ENCODE measurements at regions not wholly inside any gene's neighbourhood (a gene's known extent, or its start where the extent isn't known, plus 50 kb on each side); places are given as distances from the start of the nearest gene placed in this dataset.
"Not testable (repeated sequence)": the region's sequence is repeated elsewhere in the genome, so short reads cannot be mapped to it uniquely, and the experiment has no call there.

DNA sequence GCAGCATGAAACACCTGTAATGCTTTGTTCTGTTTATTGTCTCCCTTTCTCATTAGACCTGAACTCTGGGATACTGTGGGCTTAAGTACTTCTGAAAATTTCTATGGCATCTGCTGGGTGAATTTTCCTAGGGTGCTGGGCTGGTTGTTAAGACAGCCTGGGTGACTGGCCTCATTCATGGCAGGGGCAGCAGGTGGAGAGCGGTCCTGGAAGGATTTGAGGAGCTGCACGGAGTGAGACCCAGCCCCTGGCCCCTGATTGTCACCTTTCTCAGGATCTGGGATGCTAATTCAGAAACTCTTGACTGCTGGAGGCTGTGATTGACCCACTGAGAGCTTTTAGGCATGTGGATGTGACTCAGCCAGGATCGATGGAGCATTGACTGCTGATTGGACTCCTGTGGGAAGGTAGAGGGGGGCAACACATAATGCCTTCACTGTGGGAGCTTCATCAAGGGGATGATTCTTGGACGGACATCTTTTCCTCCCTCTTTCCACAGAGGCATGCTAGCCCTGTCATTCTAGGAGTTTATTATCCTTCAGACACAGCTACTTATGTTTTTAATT is 252.0 kb downstream of the GOLGA6L6 start:
- H3K9ac ChIP-seq (ENCODE audit: insufficient read depth, low read length, poor library complexity, severe bottlenecking); DNase-seq; H3K4me1 Mint-ChIP-seq; H3K79me2 ChIP-seq (ENCODE audit: insufficient read depth, low read length); H3K9me3 Mint-ChIP-seq; intact Hi-C loops (cut with micrococcal nuclease); H3K4me1 ChIP-seq (ENCODE audit: control insufficient read depth in 1 of 2, insufficient read depth in 2 of 2, low read length in 2 of 2); H3K36me3 Mint-ChIP-seq; H3K4me3 ChIP-seq (replicated peaks in 1 of 3; ENCODE audit: low read depth in 2 of 3, low read length in 3 of 3); H2AFZ ChIP-seq (ENCODE audit: insufficient read depth, low read depth, low read length, poor library complexity, severe bottlenecking); H3K27me3 ChIP-seq (ENCODE audit: control insufficient read depth in 2 of 2, insufficient read depth in 2 of 2, low read length in 2 of 2); H4K20me1 ChIP-seq (ENCODE audit: insufficient read depth, low read length); H3K36me3 ChIP-seq (replicated peaks in 1 of 2; ENCODE audit: control insufficient read depth in 1 of 2, insufficient read depth in 2 of 2, low read length in 2 of 2); H3K27ac Mint-ChIP-seq; H3K27me3 Mint-ChIP-seq (ENCODE audit: low read depth in 3 of 3); H3K4me3 Mint-ChIP-seq; H3K27ac ChIP-seq (ENCODE audit: low read depth in 1 of 2, low read length in 2 of 2); H3K4me2 ChIP-seq (replicated peaks; ENCODE audit: extremely low read depth, low read length, poor library complexity, severe bottlenecking): not testable (repeated sequence)
- peaks cover 12 to 14% of the 10 kb centered on the region in 2 donors for H3K9me3 ChIP-seq (replicated peaks in 1 of 2; ENCODE audit: control insufficient read depth in 1 of 2, insufficient read depth in 1 of 2, low read length in 2 of 2)
- WGBS (ENCODE audit: insufficient coverage): 91% methylated on average over 3 of the region's 4 CpGs

DNA sequence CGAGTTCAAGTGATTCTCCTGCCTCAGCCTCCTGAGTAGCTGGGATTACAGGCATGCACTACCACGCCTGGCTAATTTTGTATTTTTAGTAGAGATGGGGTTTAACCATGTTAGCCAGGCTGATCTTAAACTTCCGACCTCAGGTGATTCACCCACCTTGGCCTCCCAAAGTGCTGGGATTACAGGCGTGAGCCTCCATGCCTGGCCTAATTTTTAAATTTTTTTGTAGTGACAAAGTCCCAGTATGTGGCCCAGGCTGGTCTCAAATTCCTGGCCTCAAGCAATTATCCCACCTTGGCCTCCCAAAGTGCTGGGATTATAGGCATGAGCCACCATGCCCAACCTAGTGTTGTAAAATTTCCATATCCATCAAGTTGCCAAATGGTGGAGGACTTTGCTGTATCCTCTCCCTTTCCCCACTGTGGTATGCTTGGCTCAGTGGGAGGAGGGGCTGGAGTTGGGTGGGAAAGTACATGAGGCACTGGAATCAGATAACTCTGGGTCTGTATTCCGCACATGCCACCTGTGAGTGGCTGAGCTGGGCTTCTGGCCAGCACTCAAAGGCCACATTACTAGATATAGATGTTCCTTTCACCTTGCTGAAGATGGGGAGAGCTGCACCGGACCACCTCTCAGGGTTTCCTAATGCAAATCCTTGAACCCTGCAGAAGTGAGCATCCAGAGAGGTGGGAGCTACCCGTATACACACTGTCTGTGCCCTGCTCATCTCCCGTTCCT is 252.6 kb downstream of the GOLGA6L6 start:
- H3K9me3 ChIP-seq (replicated peaks in 1 of 2; ENCODE audit: control insufficient read depth in 1 of 2, insufficient read depth in 1 of 2, low read length in 2 of 2); H3K27ac ChIP-seq (ENCODE audit: low read depth in 1 of 2, low read length in 2 of 2); intact Hi-C loops (cut with micrococcal nuclease); H3K4me1 Mint-ChIP-seq; H3K36me3 ChIP-seq (replicated peaks in 1 of 2; ENCODE audit: control insufficient read depth in 1 of 2, insufficient read depth in 2 of 2, low read length in 2 of 2); H3K27me3 Mint-ChIP-seq (ENCODE audit: low read depth in 3 of 3); H3K27ac Mint-ChIP-seq; H3K4me2 ChIP-seq (replicated peaks; ENCODE audit: extremely low read depth, low read length, poor library complexity, severe bottlenecking); H3K4me3 Mint-ChIP-seq; H3K27me3 ChIP-seq (ENCODE audit: control insufficient read depth in 2 of 2, insufficient read depth in 2 of 2, low read length in 2 of 2); H3K9me3 Mint-ChIP-seq; DNase-seq; H3K79me2 ChIP-seq (ENCODE audit: insufficient read depth, low read length); H3K4me3 ChIP-seq (replicated peaks in 1 of 3; ENCODE audit: low read depth in 2 of 3, low read length in 3 of 3); H3K9ac ChIP-seq (ENCODE audit: insufficient read depth, low read length, poor library complexity, severe bottlenecking); H3K36me3 Mint-ChIP-seq; H4K20me1 ChIP-seq (ENCODE audit: insufficient read depth, low read length); H2AFZ ChIP-seq (ENCODE audit: insufficient read depth, low read depth, low read length, poor library complexity, severe bottlenecking); H3K4me1 ChIP-seq (ENCODE audit: control insufficient read depth in 1 of 2, insufficient read depth in 2 of 2, low read length in 2 of 2): not testable (repeated sequence)
- WGBS (ENCODE audit: insufficient coverage): 90% methylated on average over 8 of the region's 8 CpGs

DNA sequence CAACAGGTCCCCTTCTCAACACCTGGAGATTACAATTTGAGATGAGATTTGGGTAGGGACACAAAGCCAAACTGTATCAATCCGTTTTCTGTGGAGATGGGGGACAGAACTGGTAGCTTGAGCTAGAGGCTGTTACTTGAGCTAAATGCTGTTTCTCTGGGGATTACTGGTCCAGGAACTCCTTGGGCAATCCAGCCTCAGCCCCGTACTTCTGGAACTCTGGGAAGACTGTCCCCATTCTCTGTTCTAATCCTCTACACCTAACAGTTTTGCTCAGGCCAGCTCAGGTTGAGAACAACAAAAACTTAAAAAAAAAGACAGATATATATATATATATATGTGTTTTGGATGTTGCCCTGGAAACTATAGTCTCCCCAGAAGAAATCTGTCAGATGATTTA is 255.0 kb downstream of the GOLGA6L6 start:
- H3K27ac ChIP-seq (ENCODE audit: low read depth in 1 of 2, low read length in 2 of 2); H3K27ac Mint-ChIP-seq; H3K79me2 ChIP-seq (ENCODE audit: insufficient read depth, low read length); H3K4me3 ChIP-seq (replicated peaks in 1 of 3; ENCODE audit: low read depth in 2 of 3, low read length in 3 of 3); H3K36me3 ChIP-seq (replicated peaks in 1 of 2; ENCODE audit: control insufficient read depth in 1 of 2, insufficient read depth in 2 of 2, low read length in 2 of 2); H4K20me1 ChIP-seq (ENCODE audit: insufficient read depth, low read length); H3K4me1 Mint-ChIP-seq; H3K9me3 Mint-ChIP-seq; intact Hi-C loops (cut with micrococcal nuclease); H3K9ac ChIP-seq (ENCODE audit: insufficient read depth, low read length, poor library complexity, severe bottlenecking); H3K4me3 Mint-ChIP-seq; DNase-seq; H3K27me3 Mint-ChIP-seq (ENCODE audit: low read depth in 3 of 3); H2AFZ ChIP-seq (ENCODE audit: insufficient read depth, low read depth, low read length, poor library complexity, severe bottlenecking); H3K4me1 ChIP-seq (ENCODE audit: control insufficient read depth in 1 of 2, insufficient read depth in 2 of 2, low read length in 2 of 2); H3K36me3 Mint-ChIP-seq; H3K27me3 ChIP-seq (ENCODE audit: control insufficient read depth in 2 of 2, insufficient read depth in 2 of 2, low read length in 2 of 2); H3K4me2 ChIP-seq (replicated peaks; ENCODE audit: extremely low read depth, low read length, poor library complexity, severe bottlenecking): not testable (repeated sequence)
- no CpG with 5 or more reads among the region's 2 CpGs for WGBS (ENCODE audit: insufficient coverage)
- H3K9me3 ChIP-seq (replicated peaks in 1 of 2; ENCODE audit: control insufficient read depth in 1 of 2, insufficient read depth in 1 of 2, low read length in 2 of 2): peaks cover 18 to 24% of the 10 kb centered on the region in 2 donors

DNA sequence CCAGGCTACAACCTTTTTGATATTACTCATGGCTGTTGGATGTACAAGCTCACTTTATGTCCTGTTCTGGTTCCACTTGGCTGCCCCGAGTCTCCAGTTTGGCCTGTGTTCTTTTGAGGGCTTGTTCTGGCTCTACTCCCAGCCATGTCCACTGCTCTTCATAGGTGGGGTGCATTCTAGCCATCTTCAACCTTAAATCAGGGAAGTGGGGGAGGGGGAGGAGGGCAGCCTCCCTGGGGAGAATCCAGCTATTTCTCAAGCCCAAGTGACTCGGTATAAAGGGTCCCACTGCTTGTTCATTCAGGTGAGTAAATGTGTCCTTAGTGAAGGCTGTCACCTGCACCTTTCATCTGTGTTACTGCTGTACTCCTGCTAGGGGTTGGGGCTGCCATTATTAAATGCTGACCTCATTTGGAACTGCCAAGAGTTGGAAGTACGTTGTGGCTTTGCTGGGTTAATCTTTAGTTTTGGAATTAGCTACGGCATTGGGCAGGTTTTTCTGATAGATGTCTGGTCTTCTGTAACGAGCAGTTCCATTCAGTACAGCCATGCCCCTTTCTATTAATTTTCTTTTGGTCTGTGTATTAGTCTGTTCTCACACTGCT is 255.8 kb downstream of the GOLGA6L6 start:
- not testable (repeated sequence) for H3K27me3 Mint-ChIP-seq (ENCODE audit: low read depth in 3 of 3)
- WGBS (ENCODE audit: insufficient coverage): 91% methylated on average over 3 of the region's 5 CpGs

More for the DNA sequence above, 255.8 kb downstream of the GOLGA6L6 start:
- H3K27ac ChIP-seq (ENCODE audit: low read depth in 1 of 2, low read length in 2 of 2); H3K4me3 ChIP-seq (replicated peaks in 1 of 3; ENCODE audit: low read depth in 2 of 3, low read length in 3 of 3); H3K9ac ChIP-seq (ENCODE audit: insufficient read depth, low read length, poor library complexity, severe bottlenecking); H2AFZ ChIP-seq (ENCODE audit: insufficient read depth, low read depth, low read length, poor library complexity, severe bottlenecking); H3K4me2 ChIP-seq (replicated peaks; ENCODE audit: extremely low read depth, low read length, poor library complexity, severe bottlenecking); H3K4me1 Mint-ChIP-seq; H4K20me1 ChIP-seq (ENCODE audit: insufficient read depth, low read length); H3K27ac Mint-ChIP-seq; DNase-seq; H3K9me3 Mint-ChIP-seq; H3K27me3 ChIP-seq (ENCODE audit: control insufficient read depth in 2 of 2, insufficient read depth in 2 of 2, low read length in 2 of 2); H3K79me2 ChIP-seq (ENCODE audit: insufficient read depth, low read length); H3K36me3 ChIP-seq (replicated peaks in 1 of 2; ENCODE audit: control insufficient read depth in 1 of 2, insufficient read depth in 2 of 2, low read length in 2 of 2); H3K4me1 ChIP-seq (ENCODE audit: control insufficient read depth in 1 of 2, insufficient read depth in 2 of 2, low read length in 2 of 2); H3K36me3 Mint-ChIP-seq; intact Hi-C loops (cut with micrococcal nuclease); H3K4me3 Mint-ChIP-seq: not testable (repeated sequence)
- peaks cover 25 to 32% of the 10 kb centered on the region in 2 donors for H3K9me3 ChIP-seq (replicated peaks in 1 of 2; ENCODE audit: control insufficient read depth in 1 of 2, insufficient read depth in 1 of 2, low read length in 2 of 2)

All from CD14-positive monocyte (primary cell).